Renal pelvis (tissue), 1 donor: ENCODE measurements at regions not wholly inside any gene's neighbourhood (a gene's known extent, or its start where the extent isn't known, plus 50 kb on each side); places are given as distances from the start of the nearest gene placed in this dataset.

Experiments
- DNase-seq: peaks from one replicate; pipeline ENCODE4 v3.0.0-alpha.2; 2013

DNA sequence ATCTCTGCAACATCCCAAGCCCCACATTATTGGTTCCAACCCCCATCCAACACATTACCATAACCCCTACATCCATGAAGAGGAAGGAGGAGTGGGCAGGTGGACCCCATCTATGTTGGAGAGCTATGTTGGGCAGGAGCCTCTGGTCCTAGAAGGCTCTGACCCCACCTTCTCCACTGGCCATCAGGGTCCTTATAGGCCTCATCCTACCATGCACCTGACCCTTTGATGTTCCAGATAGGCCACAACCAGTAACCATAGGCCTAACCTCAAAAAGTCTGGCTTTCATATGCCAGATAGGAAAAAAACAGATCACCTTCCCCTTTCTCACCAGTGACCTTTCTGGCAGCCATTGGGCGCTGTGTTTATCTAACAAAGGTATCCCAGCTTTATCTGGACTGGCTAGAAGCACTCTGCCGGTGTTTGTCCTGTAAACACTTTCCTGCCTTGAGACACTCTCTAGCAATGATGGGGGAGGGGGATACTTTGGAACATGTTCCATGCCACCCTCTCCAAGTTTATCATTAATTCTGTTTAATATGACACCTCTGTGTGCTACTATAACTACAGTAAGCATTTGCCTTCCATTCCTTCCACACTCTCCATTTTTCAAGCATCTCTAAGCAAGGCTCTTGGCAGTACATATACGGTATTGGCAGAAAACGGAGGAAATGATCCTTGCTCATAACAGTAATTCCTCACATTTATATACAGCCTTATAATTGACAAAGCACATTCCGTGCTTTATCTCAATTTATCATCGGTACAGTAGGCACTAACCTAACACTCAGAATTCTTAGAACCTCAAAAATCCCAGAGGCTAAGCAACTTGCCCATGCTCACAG is 377.1 kb downstream of the VPS13C start:
- DNase-seq: no peak

DNA sequence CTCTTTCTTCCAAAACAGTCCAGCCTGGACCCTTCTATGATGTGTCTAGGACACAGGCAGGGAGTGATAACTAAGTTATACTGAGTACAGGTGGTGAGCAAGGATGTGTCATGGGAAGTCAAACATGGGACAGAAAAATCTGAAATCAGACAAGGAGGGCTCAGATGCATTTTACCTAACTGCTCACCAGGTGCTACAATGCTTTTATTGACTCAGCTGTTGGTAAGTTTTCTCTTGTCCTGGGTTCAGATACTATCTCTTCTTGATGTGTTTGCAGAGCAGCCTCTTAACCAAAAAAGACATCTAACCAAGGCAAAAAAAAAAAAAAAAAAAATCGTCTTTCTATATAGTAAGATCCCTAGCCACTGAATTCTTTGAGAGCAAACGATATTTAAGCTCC is 378.6 kb downstream of the VPS13C start:
- no peak for DNase-seq

DNA sequence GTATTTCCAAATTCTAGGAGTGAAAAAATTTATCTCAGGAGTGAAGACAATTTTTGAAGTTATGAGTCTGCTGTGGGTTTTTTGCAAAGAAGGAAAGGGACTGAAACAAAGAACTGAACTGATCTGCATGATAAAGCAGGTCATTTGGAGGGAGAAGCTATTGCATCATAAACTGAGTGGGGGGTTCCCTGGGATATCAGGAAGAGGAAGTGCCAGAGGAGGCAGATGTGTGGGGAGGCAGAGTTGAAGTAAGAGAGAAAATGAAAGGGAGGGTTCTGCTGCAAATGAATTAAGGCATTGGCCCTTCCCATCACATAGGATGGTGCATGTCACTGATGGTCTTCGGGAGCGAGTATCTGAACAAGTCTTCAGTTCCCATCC is 379.2 kb downstream of the VPS13C start:
- no peak for DNase-seq

DNA sequence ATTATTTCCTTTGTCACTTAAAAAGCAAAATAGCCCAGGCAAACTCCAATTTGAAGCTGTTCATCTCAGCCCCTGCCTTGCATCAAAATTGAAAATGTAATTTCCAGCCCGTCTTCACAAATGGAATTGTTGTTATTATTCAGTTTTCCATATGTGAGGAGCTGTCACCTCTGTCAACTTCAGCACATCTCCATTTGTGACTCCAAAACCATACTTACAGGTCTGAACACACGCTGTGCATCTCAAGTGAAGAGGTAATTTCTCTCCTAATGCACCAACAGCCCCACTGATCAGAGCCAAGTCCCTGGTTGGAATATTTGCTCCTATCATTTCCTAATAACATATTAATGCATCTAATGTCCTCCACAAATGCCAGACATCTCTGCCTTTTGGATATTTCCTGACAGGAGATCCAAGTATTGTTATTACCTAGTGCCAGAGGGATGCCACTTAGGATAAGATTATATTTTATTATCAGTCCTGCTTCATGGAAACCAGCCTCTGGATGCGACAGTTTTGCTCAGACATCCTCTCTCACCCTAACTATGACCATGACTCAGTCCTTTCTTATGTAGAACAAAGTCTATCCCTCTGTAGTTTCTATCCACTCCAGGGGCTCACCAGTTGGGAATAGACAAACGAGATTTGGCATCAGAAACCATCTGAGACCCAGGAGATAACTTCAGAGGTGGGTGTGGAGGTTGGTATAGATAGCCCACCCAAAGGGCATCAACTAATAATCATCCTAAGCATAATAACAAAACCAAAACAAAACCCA is 379.8 kb downstream of the VPS13C start:
- DNase-seq: no peak

DNA sequence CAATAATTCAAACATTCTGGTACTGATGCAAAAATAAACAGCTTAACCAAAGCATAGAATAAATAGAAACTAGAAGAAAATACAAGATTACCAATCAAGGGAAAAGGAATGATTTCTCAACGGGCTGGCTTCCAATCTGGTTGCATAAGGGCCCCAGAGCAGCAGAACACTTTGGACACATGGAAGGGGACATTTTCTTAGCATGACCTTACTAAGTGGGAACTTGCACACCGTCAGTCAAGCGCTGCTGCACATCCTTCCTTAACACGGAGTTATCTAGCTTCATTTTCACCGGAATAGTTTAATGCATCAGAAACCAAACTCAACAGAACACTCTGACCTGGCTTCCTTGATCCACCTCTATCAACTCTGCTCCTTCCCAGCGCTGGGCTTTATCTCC is 388.5 kb downstream of the VPS13C start:
- no peak for DNase-seq

DNA sequence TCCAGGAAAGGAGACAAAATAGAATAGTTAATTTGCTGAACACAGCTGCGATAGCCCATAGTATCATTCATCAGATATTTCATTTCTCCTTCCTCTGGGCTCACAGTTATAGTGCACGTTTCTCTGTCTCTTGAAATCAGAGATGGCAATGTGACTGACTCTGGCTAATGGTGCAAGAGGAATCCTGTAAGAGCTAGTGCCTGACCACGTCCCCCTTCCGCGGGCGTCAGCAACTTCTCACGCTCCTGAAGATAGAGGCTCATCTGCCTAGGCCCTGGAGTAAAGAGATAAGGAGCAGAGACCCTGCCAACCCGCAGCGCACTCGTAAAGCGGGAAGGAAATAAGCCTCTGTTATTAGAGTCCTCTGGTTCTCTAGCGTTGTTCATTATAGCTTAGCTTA is 391.8 kb downstream of the VPS13C start:
- DNase-seq: no peak

DNA sequence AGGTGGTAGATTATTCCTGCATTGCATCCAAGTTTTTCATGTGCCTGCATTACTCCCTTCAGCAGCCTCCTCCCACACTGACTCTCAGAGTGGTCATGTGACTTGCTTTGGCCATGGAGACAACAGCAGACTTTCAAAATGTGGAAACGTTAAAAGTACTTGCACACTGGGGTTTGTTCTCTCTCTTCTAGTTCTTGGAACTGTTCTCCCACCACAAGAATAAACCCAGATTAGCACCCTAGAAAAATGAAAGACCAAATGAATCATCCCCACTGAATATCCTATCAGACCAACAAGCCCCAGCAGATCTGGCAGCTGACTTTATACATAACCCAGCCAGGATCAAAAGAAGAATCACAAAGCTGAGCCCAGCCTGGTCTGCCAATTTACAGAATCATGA is 398.5 kb downstream of the VPS13C start:
- no peak for DNase-seq

DNA sequence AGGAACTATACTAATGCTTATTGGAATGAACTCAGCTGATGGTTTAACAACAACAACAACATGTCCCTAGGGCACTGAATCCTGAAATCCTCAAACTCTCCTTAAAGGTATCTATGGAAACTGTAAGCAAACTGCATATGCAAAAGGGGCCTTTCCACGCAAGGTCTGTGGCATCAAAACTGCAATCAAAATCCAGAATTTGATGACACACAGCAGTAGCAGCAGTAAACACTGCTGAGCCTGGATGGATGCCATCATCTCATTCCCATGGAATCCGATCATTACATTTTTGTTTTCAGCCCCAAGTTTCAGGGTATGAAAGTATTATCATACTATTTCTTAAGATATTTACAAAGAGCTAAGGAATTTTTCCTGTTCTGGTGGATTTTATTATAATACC is 399.7 kb downstream of the VPS13C start:
- no peak for DNase-seq

DNA sequence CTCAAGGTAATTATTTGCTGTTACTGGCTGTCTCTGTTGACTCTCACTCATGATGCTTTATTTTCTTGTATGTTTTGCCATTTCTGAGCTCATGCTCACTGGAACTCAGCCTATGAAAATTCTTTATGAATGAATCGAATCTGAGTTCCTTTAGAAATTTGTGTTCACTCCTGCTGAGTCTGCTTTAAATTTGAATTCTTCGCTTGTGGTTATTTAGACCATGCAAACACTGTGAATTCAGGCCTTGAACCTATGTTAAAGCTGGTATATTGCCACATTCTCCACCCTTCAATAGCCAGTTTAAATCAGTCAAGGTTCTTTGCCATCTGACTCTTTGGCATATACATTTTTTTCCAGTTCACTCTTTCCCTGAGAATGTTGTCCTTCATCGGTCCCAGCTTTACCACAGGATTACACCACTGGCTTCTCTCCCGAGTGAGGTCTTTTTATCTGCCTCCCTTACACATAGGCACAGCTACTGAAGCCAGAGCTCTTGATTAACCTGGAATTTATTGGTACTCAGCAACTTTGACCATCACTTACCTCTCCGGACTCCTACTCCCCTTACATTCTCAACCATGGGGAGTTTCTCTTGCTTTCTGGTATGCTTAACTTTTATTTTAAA is 400.6 kb downstream of the VPS13C start:
- DNase-seq: no peak

DNA sequence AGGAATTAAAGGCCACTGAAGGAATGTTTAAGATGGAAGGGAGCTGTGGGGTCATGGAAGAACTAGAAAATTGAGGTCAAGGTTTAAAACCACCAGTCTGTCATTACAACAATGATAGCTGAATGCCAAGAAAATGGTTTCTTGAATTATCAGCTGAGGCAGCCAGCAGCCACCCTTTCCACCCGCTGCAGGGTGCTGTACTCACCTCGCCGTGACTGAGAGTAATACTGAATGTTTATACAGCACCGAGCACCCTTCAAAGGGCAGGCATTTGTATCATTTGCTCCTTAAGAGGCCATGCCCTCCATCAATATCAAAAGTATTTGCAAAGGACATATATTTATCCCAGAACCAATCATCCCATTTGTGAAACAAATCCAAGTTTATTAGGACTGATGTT is 402.8 kb downstream of the VPS13C start:
- DNase-seq: no peak

DNA sequence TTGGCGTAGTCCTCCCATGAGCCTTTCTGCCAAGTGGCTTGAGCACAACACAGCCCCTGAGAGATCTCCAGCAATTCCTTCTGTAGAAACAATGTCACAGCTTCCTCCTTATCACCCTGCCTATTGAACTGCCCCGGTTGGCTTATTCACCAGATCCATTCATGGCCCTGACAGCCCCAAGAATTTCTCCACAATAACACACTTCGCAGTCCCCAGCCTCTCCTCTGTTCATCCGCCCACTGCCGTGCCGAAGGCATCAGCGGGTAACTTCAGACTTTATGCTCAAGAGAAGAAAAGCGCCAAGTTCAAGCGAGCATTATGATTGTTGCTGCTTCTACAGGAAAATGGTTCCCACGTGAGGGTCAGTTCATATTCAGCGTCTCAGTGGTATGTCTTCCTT is 403.9 kb downstream of the VPS13C start:
- DNase-seq: no peak

DNA sequence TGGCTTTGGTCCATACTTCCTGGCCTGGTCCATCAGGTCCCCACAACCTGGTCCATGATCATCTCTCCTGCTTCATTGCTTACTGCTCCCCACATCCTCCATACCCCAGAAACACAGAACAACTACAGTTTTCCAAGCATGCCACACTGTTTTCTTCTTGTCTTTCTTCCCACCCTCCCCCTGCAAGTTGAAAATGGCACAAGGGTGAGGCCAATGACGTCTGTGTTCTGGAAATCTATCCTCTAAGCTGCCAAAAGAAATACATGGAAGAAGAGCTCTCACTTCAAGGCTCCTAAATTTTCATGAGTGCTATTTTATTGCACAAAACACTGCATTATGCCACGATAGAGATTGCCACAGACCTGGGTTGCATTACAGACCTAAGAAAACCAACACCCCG is 404.4 kb downstream of the VPS13C start:
- DNase-seq: no peak

DNA sequence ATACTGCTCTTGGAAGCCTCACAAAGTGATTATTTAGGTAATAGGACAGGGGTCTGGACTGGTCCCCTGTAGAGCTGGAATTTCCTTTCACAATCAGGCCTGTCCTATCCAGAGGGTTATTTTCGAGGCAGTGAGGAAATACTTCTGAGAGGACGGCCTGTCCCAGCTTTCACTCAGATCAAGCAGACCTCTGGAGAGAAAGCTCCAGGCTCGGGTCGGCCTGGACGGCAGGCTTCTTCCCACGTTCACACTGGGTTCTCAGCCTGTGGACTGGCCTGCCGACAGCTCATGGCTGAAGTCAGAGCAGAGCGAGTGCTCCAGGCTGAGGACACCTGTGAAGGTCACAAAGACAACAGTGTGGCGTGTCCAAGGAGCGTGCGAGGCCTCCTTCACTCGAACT is 405.3 kb downstream of the VPS13C start:
- DNase-seq: no peak

DNA sequence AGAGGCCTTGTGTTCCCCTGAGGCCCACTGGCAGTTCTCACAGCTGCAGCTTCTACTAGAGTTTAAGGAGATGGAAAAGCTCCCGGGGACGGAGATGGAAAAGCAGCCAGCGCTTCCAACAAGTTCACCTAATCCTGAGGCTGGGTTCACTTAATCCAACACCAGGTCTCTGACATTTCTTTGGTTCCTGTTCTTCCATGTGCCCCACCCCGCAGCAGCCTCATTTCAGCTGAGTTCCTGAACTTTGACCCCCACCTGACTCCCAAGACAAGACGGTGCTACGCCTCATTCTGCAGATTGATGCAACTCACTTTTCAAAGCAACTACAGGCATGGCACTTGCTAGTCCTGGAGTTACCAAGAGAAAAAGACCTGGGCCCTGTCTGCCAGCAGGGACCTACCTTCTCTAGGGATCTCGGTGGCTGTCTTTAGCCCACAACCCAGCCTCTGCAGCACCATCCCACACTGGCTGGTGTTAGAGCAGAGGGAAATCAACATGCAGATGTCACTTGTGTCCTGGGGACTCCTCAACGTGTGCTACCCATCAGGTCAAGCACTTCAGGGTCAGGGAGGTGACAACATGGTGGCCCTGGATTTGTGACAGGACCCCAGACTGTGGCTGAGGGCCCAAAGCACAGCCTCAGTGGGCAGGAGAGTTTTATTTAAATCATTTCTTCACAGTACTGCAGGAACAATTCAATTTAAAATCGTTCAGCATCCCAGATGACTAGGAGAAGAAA is 406.1 kb downstream of the VPS13C start:
- no peak for DNase-seq

DNA sequence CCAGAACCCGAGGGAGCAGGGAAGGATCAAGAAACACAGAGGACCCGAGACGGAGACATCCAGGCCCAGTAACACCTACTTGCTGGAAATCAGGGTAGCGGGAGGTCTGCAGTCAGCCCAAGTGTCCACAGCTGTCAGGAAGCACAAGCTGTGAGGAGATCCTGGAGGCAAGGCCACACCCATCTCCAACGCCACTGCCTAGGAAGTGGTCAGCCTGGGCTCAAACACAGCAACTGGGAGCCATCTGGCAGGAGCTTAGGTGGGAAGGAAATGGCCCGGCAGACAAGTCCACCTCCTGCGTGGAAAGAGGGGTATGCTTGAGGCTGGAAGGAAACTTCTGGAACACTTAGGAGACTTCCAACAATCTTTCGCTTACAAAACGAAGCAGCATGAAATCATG is 407.1 kb downstream of the VPS13C start:
- DNase-seq: no peak

DNA sequence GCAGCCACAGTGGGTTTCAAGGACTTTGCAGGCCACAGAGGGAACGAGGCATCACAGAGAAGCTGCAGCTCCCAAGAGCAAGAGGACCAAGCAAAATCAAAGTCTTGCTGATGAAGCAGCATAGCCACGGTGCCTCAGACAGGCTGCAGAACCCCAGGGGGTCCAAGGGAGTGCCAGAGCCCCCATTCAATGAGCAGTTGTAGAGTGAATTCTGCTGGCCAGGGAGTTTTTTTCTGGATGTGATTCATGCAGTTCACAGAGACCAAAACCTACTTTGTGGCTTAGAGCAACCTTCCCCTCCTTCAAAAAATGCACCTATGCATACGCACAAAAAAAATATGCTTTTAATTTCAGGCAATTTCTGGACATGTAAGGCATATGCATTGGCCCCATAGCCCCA is 409.0 kb downstream of the VPS13C start:
- DNase-seq: no peak

DNA sequence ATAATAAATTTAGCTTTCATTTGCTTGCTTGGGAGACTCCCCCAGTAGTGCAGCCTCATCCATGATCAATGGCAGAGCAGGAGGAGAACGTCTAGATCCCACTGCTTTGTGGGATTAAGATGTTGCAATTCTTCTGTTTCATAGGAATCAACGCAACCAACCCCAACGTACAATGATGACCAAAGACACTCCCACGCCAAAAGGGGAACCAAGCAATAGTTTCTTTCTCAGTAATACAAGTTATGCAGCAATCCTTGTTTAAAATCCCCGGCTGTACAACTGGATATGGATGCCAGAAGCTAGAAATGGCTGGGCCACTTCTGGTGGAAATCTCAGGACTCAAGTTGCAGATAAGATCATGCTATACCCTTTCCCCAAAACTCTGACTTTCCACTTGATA is 411.2 kb downstream of the VPS13C start:
- no peak for DNase-seq

DNA sequence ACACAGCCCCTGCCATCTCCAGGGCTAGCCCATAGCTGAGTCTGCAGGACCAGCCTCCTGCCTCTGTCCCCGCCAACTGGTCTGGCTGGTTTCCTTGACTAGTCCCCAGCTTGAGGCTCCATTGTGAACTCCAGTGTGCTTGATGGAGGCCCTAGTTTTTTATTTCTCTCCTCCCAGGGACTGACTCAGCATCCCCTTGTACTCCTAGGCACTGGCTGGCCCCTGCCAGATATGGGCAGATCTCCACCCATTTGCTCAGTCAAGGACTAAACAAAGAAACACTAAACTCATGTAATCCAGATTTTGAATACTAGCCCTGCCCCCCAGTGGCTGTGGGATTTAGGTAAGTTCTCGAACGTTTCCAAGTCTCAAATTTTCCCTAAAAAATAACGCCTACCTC is 415.4 kb upstream of the RORA start:
- DNase-seq: no peak

DNA sequence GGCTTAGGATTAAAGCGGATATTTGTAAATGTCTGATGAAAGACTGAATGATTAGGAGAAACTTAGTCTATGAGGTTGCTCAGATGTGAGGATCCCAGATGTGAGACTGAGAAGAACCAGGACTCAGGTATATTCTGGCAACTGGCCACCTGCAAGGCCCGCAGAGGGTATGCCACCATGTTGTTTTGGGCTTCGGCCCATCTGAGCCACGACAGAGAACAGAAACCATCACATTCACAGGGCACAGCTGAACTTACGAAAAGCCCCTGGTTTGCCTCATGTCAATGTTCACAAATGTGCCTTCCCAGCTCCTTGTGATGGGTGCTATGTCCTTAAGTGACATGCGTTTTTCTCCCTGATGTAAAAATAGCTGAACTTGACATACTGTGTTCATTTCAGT is 412.5 kb upstream of the RORA start:
- no peak for DNase-seq

DNA sequence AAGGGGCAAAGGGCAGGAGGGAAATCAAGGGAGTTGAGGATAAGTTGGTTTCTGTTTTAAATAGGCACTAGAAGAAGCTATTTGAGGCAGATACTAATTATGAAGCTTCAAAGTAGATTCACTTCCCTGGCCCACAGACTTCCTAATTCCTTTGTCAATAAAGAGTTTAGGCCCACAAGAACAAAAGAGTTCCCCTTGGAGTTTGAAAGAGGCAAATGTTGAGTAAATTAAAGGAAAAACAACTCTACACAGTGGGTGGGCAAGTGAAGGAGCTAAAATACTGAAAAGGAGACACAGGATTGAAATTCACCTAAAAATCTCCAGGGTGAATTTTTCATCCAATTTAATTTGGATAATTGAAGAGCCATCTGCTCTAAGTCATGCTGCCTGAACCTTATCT is 411.7 kb upstream of the RORA start:
- DNase-seq: no peak

DNA sequence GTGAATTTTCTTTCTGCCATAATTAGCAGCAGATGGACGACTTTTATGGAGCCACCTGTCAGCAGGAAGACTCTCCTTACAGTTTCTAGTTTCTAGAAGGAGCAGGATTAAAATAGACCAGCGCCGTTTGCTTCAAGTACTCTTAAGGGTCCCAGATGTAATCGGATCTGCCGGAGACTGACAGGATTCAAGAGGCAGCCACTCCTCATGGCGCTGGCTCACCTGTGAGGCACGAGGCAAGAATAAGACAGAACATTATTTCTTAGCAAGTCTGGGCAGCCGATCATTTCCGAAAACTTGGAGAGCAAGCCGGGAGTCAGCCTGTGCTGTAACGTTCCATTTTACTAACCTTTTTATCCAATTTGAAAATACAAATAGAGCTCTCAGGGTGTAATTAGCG is 410.4 kb upstream of the RORA start:
- DNase-seq: no peak

DNA sequence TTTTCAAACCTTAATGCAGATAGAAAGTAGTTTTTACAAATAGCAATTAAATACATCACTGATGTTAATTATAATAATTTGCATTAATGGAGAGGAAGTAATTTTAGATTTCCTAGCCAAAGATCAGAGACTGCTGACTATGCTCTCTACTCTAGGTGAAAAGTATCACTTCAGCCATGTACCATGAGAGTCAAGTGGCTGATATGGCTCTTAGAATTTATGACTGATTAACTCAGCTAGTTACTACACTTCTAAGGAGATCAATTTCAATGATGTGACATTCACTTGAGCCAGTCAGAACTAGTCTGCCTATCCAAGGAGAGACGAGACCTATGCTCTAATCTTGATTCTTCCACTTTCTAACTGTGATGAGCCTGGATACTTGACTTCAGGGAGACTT is 405.7 kb upstream of the RORA start:
- DNase-seq: no peak

DNA sequence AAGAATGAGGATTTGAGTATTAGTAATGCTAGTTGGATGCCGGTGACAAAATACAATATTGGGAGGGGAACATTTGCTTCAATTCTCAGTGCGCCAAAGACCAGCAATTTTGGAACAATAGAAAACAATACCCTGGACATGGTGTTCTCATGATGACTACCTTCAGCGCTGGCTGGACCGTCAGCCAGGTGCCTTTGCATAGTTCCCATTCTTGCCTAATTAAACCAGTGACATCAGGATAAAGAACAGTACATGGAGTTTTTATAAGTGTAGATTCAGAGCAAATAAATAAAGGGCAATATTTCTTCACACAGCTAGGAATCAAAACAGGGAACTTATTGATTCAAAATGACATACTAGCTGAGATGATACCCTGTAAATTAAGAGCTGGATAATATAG is 404.8 kb upstream of the RORA start:
- DNase-seq: no peak
